ENCODE measurements at regions not wholly inside any gene's neighbourhood (a gene's known extent, or its start where the extent isn't known, plus 50 kb on each side); places are given as distances from the start of the nearest gene placed in this dataset.

GRCh38 chr21:38985568-38986378 is 180.0 kb downstream of the ETS2 start:
- BruUV-seq (replicated peaks): no TSS peak
- ChIA-PET CTCF (interaction anchor here (0.7 to 1.1 kb wide), 3 partner anchors 8 to 133 kb away, joined by 3 to 6 read pairs (median 3); no protein-coding TSS in a partner anchor), POLR2A (interaction anchor here (0.7 to 2.1 kb wide), 13 partner anchors 9 to 200 kb away, joined by 3 to 12 read pairs (median 3); no protein-coding TSS in a partner anchor)
- peak overlapping the region; percentile 17 for H3K4me3 Mint-ChIP-seq (ENCODE audit: unreplicated experiment)
- peaks cover 30% of the 10 kb centered on the region for H3K4me1 Mint-ChIP-seq (ENCODE audit: insufficient read depth, unreplicated experiment)
- peaks cover 6% of the 10 kb centered on the region for H3K36me3 Mint-ChIP-seq (ENCODE audit: insufficient read depth, unreplicated experiment)
- no peaks in the 10 kb centered on the region for H3K27me3 Mint-ChIP-seq (ENCODE audit: insufficient read depth, unreplicated experiment)
- TF ChIP-seq CTCF (IDR thresholded peaks at IDR 0.05; ENCODE audit: unreplicated experiment): no peak
- intact Hi-C loops (cut with micrococcal nuclease): no loop called here
- peak overlapping the region; percentile 54 for H3K27ac Mint-ChIP-seq (ENCODE audit: low read depth, unreplicated experiment)
- peak; percentile 67 for DNase-seq (ENCODE audit: unreplicated experiment)
- H3K9me3 Mint-ChIP-seq (ENCODE audit: unreplicated experiment): no peaks in the 10 kb centered on the region

- H3K9me3 Mint-ChIP-seq (ENCODE audit: unreplicated experiment): no peaks in the 10 kb centered on the region
- H3K4me3 Mint-ChIP-seq (ENCODE audit: unreplicated experiment): peak overlapping the region; percentile 17
- TF ChIP-seq CTCF (IDR thresholded peaks at IDR 0.05; ENCODE audit: unreplicated experiment): no peak
- peak; percentile 28 for DNase-seq (ENCODE audit: unreplicated experiment)
- intact Hi-C loops (cut with micrococcal nuclease): no loop called here
- no TSS peak for BruUV-seq (replicated peaks)
- ChIA-PET POLR2A (interaction anchor here (0.7 to 2.1 kb wide), 13 partner anchors 9 to 200 kb away, joined by 3 to 12 read pairs (median 3); no protein-coding TSS in a partner anchor), CTCF (interaction anchor here (0.9 kb wide), 1 partner anchor 117 kb away, joined by 6 read pairs; no protein-coding TSS in a partner anchor)
- peaks cover 30% of the 10 kb centered on the region for H3K4me1 Mint-ChIP-seq (ENCODE audit: insufficient read depth, unreplicated experiment)
- peak overlapping the region; percentile 54 for H3K27ac Mint-ChIP-seq (ENCODE audit: low read depth, unreplicated experiment)
- H3K27me3 Mint-ChIP-seq (ENCODE audit: insufficient read depth, unreplicated experiment): no peaks in the 10 kb centered on the region
- peaks cover 6% of the 10 kb centered on the region for H3K36me3 Mint-ChIP-seq (ENCODE audit: insufficient read depth, unreplicated experiment)
Observed at GRCh38 chr21:38984982-38985567, 179.3 kb downstream of the ETS2 start.

- CTCF ChIA-PET: no interaction called here
- intact Hi-C loops (cut with micrococcal nuclease): no loop called here
- peaks cover 33% of the 10 kb centered on the region for H3K4me1 Mint-ChIP-seq (ENCODE audit: insufficient read depth, unreplicated experiment)
Observed at GRCh38 chr21:38984568-38984967, 178.8 kb downstream of the ETS2 start.

More at GRCh38 chr21:38984568-38984967, 178.8 kb downstream of the ETS2 start:
- no TSS peak for BruUV-seq (replicated peaks)
- Mint-ChIP-seq H3K27ac (ENCODE audit: low read depth, unreplicated experiment) (peak overlapping the region; percentile 54), H3K36me3 (ENCODE audit: insufficient read depth, unreplicated experiment) (peaks cover 6% of the 10 kb centered on the region), H3K9me3 (ENCODE audit: unreplicated experiment) (no peaks in the 10 kb centered on the region), H3K27me3 (ENCODE audit: insufficient read depth, unreplicated experiment) (no peaks in the 10 kb centered on the region), H3K4me3 (ENCODE audit: unreplicated experiment) (no peak overlapping the region)
- TF ChIP-seq CTCF (IDR thresholded peaks at IDR 0.05; ENCODE audit: unreplicated experiment): no peak
- POLR2A ChIA-PET: interaction anchor here (0.5 to 2.1 kb wide), 8 partner anchors 10 to 171 kb away, joined by 3 to 12 read pairs (median 4); no protein-coding TSS in a partner anchor
- DNase-seq (ENCODE audit: unreplicated experiment): no peak
